Fibroblast of peridontal ligament (primary cell): ENCODE measurements at regions not wholly inside any gene's neighbourhood (a gene's known extent, or its start where the extent isn't known, plus 50 kb on each side); places are given as distances from the start of the nearest gene placed in this dataset.
A peak's percentile ranks its signal among the peaks of the same experiment; 100 is the strongest.

ENCODE experiments used
- DNase-seq: peaks from one replicate; pipeline ENCODE4 v3.0.0-alpha.2; 2010; ENCODE audit errors: extremely low read depth

GRCh38 chr1:58862728-58863385 lies 79.0 kb upstream of the JUN start:
- no peak for DNase-seq

GRCh38 chr1:58864654-58865053 lies 80.8 kb upstream of the JUN start:
- DNase-seq = no peak

GRCh38 chr1:58866578-58866977 lies 82.7 kb upstream of the JUN start:
- no peak for DNase-seq

- no peak for DNase-seq
Observed at GRCh38 chr1:58869638-58870297, 85.9 kb upstream of the JUN start.

GRCh38 chr1:58870298-58870676 lies 86.4 kb upstream of the JUN start:
- DNase-seq = no peak

GRCh38 chr1:58874342-58874741 lies 90.5 kb upstream of the JUN start:
- DNase-seq = no peak

GRCh38 chr1:58874757-58875755 lies 91.2 kb upstream of the JUN start:
- DNase-seq = peak; percentile 73

GRCh38 chr1:58879464-58879863 lies 95.6 kb upstream of the JUN start:
- peak; percentile 71 for DNase-seq

GRCh38 chr1:58880592-58880991 lies 96.7 kb upstream of the JUN start:
- DNase-seq = no peak

GRCh38 chr1:58881471-58881994 lies 97.7 kb upstream of the JUN start:
- peak; percentile 57 for DNase-seq

GRCh38 chr1:58882322-58882948 lies 98.6 kb upstream of the JUN start:
- DNase-seq = no peak

GRCh38 chr1:58883037-58883887 lies 99.4 kb upstream of the JUN start:
- DNase-seq = peak; percentile 96

- no peak for DNase-seq
Observed at GRCh38 chr1:58883888-58884482, 100.1 kb upstream of the JUN start.

- DNase-seq = peak; percentile 31
Observed at GRCh38 chr1:58884706-58885661, 101.1 kb upstream of the JUN start.

- peak; percentile 61 for DNase-seq
Observed at GRCh38 chr1:58885998-58886397, 102.2 kb upstream of the JUN start.

- peak; percentile 75 for DNase-seq
Observed at GRCh38 chr1:58886611-58887010, 102.8 kb upstream of the JUN start.

- DNase-seq = peak; percentile 80
Observed at GRCh38 chr1:58887059-58887458, 103.2 kb upstream of the JUN start.

GRCh38 chr1:58888833-58889232 lies 105.0 kb upstream of the JUN start:
- DNase-seq = no peak

GRCh38 chr1:58890113-58890512 lies 106.3 kb upstream of the JUN start:
- no peak for DNase-seq
